Type B pancreatic cell (in vitro differentiated cells): ENCODE measurements at regions not wholly inside any gene's neighbourhood (a gene's known extent, or its start where the extent isn't known, plus 50 kb on each side); places are given as distances from the start of the nearest gene placed in this dataset.

Experiments
- DNase-seq: peaks from one replicate; pipeline ENCODE4 v3.0.0; 2021; ENCODE audit warnings: mixed read lengths; ENCODE audit not compliant: unreplicated experiment; ENCODE audit errors: extremely low spot score
- H3K27ac Mint-ChIP-seq: 2 replicates; pipeline ENCODE4 v1.8.0; 2021; ENCODE audit warnings: mild to moderate bottlenecking, mixed read lengths
- H3K27me3 Mint-ChIP-seq: 2 replicates; pipeline ENCODE4 v1.8.0; 2021; ENCODE audit warnings: mixed read lengths
- H3K36me3 Mint-ChIP-seq: 2 replicates; pipeline ENCODE4 v1.8.0; 2021; ENCODE audit warnings: mixed read lengths
- H3K4me1 Mint-ChIP-seq: one replicate; pipeline ENCODE4 v1.8.0; 2021; ENCODE audit warnings: mixed read lengths; ENCODE audit not compliant: unreplicated experiment
- H3K4me3 Mint-ChIP-seq: 2 replicates; pipeline ENCODE4 v1.8.0; 2021; ENCODE audit warnings: mild to moderate bottlenecking, mixed read lengths
- H3K9me3 Mint-ChIP-seq: 2 replicates; pipeline ENCODE4 v1.8.0; 2021; ENCODE audit warnings: mixed read lengths
- TF ChIP-seq, protein P1 (sequence below): fragments of 200-600 bp; sonication (generic); conservative IDR thresholded peaks from 2 replicates; pipeline ENCODE4 v1.5.0; 2021; ENCODE audit warnings: antibody characterized with exemption, mild to moderate bottlenecking

DNA sequence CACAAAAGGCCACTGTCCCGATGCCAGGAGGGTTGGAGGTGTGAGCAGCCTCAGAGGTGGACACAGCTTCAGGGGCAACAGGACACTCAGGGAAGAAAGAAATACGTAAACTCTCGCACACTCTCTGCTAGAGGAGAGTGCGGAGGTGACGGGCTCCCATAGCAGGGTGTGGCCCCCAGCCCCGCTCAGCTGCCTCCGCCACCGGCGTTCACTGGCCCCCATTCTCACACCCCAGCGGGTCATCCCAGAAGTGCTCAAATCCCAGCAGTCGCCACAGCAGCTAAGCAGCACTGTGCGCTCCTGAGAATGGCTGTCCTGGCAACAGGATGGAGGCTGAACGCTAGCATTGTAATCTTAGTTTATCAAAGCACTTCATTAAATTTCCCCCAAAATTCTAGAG, 315.6 kb upstream of the SALL3 start:
- H3K4me3 Mint-ChIP-seq, result no peak overlapping the region
- no peaks in the 10 kb centered on the region for H3K9me3 Mint-ChIP-seq
- H3K27me3 Mint-ChIP-seq, result no peaks in the 10 kb centered on the region
- TF ChIP-seq, protein P1, sequence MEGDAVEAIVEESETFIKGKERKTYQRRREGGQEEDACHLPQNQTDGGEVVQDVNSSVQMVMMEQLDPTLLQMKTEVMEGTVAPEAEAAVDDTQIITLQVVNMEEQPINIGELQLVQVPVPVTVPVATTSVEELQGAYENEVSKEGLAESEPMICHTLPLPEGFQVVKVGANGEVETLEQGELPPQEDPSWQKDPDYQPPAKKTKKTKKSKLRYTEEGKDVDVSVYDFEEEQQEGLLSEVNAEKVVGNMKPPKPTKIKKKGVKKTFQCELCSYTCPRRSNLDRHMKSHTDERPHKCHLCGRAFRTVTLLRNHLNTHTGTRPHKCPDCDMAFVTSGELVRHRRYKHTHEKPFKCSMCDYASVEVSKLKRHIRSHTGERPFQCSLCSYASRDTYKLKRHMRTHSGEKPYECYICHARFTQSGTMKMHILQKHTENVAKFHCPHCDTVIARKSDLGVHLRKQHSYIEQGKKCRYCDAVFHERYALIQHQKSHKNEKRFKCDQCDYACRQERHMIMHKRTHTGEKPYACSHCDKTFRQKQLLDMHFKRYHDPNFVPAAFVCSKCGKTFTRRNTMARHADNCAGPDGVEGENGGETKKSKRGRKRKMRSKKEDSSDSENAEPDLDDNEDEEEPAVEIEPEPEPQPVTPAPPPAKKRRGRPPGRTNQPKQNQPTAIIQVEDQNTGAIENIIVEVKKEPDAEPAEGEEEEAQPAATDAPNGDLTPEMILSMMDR, result no peak
- no peaks in the 10 kb centered on the region for H3K36me3 Mint-ChIP-seq
- H3K27ac Mint-ChIP-seq, result no peak overlapping the region
- H3K4me1 Mint-ChIP-seq, result no peaks in the 10 kb centered on the region
- DNase-seq, result no peak

DNA sequence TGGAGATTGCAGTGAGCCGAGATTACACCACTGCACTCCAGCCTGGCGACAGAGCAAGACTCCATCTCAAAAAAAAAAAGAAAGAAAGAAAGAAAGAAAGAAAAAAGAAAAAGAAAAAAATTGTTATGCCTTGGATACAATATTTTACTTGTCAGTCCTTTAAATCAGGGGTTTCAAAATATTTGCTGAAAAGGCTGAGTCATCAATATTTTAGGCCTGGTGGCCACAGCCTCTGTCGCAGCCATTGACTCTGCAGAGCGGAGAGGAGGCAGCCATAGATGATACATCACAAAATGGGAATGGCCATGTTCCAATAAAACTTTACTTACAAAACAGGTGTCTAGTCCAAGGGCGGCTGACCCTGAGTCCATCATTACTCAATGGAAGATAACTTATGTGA, 314.8 kb upstream of the SALL3 start:
- Mint-ChIP-seq H3K36me3 (no peaks in the 10 kb centered on the region), H3K27me3 (no peaks in the 10 kb centered on the region), H3K9me3 (no peaks in the 10 kb centered on the region), H3K4me3 (no peak overlapping the region), H3K4me1 (no peaks in the 10 kb centered on the region), H3K27ac (no peak overlapping the region)
- TF ChIP-seq, protein P1, result no peak
- no peak for DNase-seq

DNA sequence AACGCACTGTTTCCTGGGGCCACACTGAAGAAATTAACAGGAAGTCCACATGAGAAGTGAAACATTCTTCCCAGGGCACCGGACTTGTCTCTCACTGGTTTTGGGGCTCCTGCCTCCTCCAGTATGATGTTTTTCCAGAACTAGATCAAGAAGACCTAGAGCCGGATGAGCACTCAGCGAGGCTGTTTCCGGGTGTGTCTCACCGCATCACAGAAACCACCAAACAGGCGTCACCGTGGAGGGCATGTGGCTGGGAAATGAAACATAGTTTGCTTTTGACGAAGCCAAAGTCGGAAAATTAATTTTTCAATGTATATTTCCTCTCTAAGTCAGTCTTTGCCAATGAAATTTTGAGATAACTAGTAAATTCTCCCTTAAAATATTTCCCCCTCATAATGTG, 314.0 kb upstream of the SALL3 start:
- Mint-ChIP-seq H3K4me3 (no peak overlapping the region), H3K9me3 (no peaks in the 10 kb centered on the region)

DNA sequence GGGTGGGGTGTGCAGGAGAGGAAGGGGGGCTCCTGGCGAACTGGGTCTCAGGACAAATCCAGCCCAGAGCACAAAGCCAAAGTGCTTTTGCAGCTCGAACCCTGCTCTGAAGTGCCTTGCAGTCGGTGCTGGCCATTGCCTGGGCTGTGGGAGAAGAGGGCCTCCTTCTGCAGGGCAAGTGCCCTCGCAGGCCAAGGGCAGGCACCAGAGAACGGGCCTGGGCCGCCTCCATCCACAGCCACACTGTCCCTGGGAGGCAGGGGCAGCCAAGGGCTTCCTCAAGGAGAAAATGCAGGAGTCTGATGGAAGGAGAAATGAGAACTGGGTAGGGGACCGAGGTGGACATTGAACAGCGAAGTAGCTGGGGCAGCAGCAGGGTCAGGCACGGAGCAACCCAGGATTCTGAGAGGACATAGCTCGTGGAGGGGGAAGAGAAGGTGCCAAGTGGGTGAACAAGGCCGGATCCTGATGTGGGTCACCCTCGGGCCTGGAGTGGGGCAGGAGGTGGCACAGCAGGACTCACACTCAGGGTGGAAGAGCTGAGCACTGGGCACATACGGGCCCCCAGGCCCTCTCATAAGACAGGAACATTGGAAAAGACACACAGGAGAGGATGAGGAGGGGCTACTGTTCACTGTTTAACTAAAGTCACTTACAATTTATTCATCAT, 312.8 kb upstream of the SALL3 start:
- TF ChIP-seq, protein P1, result no peak
- Mint-ChIP-seq H3K27ac (no peak overlapping the region), H3K4me3 (no peak overlapping the region), H3K4me1 (no peaks in the 10 kb centered on the region), H3K9me3 (no peaks in the 10 kb centered on the region), H3K36me3 (no peaks in the 10 kb centered on the region), H3K27me3 (no peaks in the 10 kb centered on the region)
- no peak for DNase-seq

More for the DNA sequence above, 314.0 kb upstream of the SALL3 start:
- DNase-seq, result no peak
- Mint-ChIP-seq H3K36me3 (no peaks in the 10 kb centered on the region), H3K4me1 (no peaks in the 10 kb centered on the region), H3K27me3 (no peaks in the 10 kb centered on the region), H3K27ac (no peak overlapping the region)
- TF ChIP-seq, protein P1, result no peak

DNA sequence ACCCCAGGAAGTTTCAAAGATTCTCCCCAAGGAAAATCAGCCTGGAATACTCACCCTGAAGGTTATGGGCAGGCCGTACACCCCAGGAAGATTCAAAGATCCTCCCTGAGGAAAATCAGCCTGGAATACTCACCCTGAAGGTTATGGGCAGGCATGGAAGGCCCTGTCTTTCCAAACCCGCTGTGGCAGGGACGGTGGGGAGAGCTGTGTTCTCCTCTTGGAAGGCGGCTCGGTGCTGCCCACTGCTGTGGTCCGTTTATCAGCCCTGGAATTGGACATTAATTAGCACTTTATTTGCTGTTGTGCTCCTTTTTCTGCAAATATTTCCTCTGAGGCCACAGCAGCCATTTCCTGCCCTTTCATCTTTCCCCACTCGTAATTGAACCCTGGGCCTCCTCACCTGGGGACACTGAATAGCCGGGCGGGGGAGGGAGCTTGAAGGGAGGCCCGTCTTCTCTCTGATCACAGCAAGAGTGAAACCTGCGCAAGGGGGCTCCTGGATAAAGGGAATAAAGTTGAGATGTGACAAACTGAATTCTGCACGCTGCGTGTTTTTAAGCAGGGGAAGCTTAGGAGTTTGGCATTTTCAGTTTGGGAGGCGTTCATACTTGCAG, 308.7 kb upstream of the SALL3 start:
- H3K9me3 Mint-ChIP-seq, result no peaks in the 10 kb centered on the region
- TF ChIP-seq, protein P1, result no peak
- H3K4me1 Mint-ChIP-seq, result no peaks in the 10 kb centered on the region
- DNase-seq, result no peak
- no peak overlapping the region for H3K27ac Mint-ChIP-seq
- H3K4me3 Mint-ChIP-seq, result no peak overlapping the region
- no peaks in the 10 kb centered on the region for H3K27me3 Mint-ChIP-seq
- no peaks in the 10 kb centered on the region for H3K36me3 Mint-ChIP-seq
